GM18508 (cell line): ENCODE measurements at regions not wholly inside any gene's neighbourhood (a gene's known extent, or its start where the extent isn't known, plus 50 kb on each side); places are given as distances from the start of the nearest gene placed in this dataset.

Source experiments
- ATAC-seq: cut with Tn5 transposase; IDR thresholded peaks from one replicate; pipeline ENCODE4 v1.9.1; 2021; ENCODE audit warnings: moderate number of reproducible peaks; ENCODE audit not compliant: insufficient read depth, unreplicated experiment

- ATAC-seq: no peak
These were observed 449.9 kb upstream of the GOLIM4 start for GRCh38 chr3:168545591-168545990.

- ATAC-seq: no peak
These were observed 448.6 kb upstream of the GOLIM4 start for GRCh38 chr3:168544097-168544957.

- ATAC-seq: no peak
These were observed 445.0 kb upstream of the GOLIM4 start for GRCh38 chr3:168540726-168541125.

- no peak for ATAC-seq
These were observed 444.2 kb upstream of the GOLIM4 start for GRCh38 chr3:168539909-168540308.

GRCh38 chr3:168534761-168535160, 439.0 kb upstream of the GOLIM4 start:
- ATAC-seq: no peak

- no peak for ATAC-seq
These were observed 437.9 kb upstream of the GOLIM4 start for GRCh38 chr3:168533600-168533999.

GRCh38 chr3:168532135-168532534, 436.4 kb upstream of the GOLIM4 start:
- ATAC-seq: no peak

GRCh38 chr3:168531116-168531515, 435.4 kb upstream of the GOLIM4 start:
- no peak for ATAC-seq

GRCh38 chr3:168524129-168524528, 428.4 kb upstream of the GOLIM4 start:
- no peak for ATAC-seq

GRCh38 chr3:168517249-168518071, 421.7 kb upstream of the GOLIM4 start:
- ATAC-seq: no peak

- no peak for ATAC-seq
These were observed 418.5 kb upstream of the GOLIM4 start for GRCh38 chr3:168514252-168514651.

GRCh38 chr3:168512802-168513201, 417.1 kb upstream of the GOLIM4 start:
- ATAC-seq: no peak

- ATAC-seq: no peak
These were observed 415.8 kb upstream of the GOLIM4 start for GRCh38 chr3:168511428-168512014.

GRCh38 chr3:168506589-168506988, 410.9 kb upstream of the GOLIM4 start:
- no peak for ATAC-seq

- no peak for ATAC-seq
These were observed 405.8 kb upstream of the GOLIM4 start for GRCh38 chr3:168501570-168501969.

- no peak for ATAC-seq
These were observed 402.5 kb upstream of the GOLIM4 start for GRCh38 chr3:168498194-168498593.

GRCh38 chr3:168497741-168498140, 402.0 kb upstream of the GOLIM4 start:
- no peak for ATAC-seq

GRCh38 chr3:168497183-168497582, 401.5 kb upstream of the GOLIM4 start:
- no peak for ATAC-seq

- ATAC-seq: no peak
These were observed 400.2 kb upstream of the GOLIM4 start for GRCh38 chr3:168495932-168496331.

- ATAC-seq: no peak
These were observed 399.5 kb upstream of the GOLIM4 start for GRCh38 chr3:168495270-168495669.
